Pancreas (tissue), 10 donors: ENCODE measurements at regions not wholly inside any gene's neighbourhood (a gene's known extent, or its start where the extent isn't known, plus 50 kb on each side); places are given as distances from the start of the nearest gene placed in this dataset.
A peak's percentile ranks its signal among the peaks of the same experiment; 100 is the strongest.

Experiments
- ATAC-seq, 4 donors: fragments of 200-7000 bp; cut with Tn5 transposase; one replicate each; pipeline versions ENCODE4 v1.8.0 to v1.9.1; 2020; ENCODE audit warnings: mild to moderate bottlenecking in 4 of 4, moderate library complexity in 4 of 4
- DNase-seq, 6 donors: peaks; one replicate each; pipeline ENCODE4 v3.0.0-alpha.2; 2020
- FAIRE-seq: peaks from 2 replicates; lab custom pipeline; 2012; peaks lifted over from hg19 to GRCh38; lab: Jason Lieb, UNC
- H3K27ac ChIP-seq, 4 donors: fragments of 200-600 bp; sonication (generic); 1 replicate in 3 of 4; 2 replicates in 1 of 4; pipeline versions ENCODE4 v1.5.0 to v1.8.0; 2020
- H3K27me3 ChIP-seq, 4 donors: fragments of 200-600 bp; one replicate each; pipeline ENCODE4 v1.8.0; 2021
- H3K36me3 ChIP-seq, 3 donors: fragments of 200-600 bp; sonication (generic) in 1 of 3; one replicate each; pipeline versions ENCODE4 v1.5.0 to v1.8.0; 2020 to 2021
- H3K4me1 ChIP-seq, 3 donors: fragments of 200-600 bp; one replicate each; pipeline ENCODE4 v1.8.0; 2021
- H3K4me3 ChIP-seq, 4 donors: fragments of 200-600 bp; sonication (generic) in 2 of 4; one replicate each; pipeline versions ENCODE4 v1.5.0 to v1.8.0; 2020 to 2021
- H3K9me3 ChIP-seq, 4 donors: fragments of 200-600 bp; one replicate each; pipeline ENCODE4 v1.8.0; 2021
- CTCF ChIP-seq, 4 donors: fragments of 200-600 bp; sonication (generic) in 3 of 4; IDR thresholded peaks; one replicate each; pipeline versions ENCODE4 v1.5.0 to v1.8.0; 2021; ENCODE audit warnings: antibody characterized with exemption in 4 of 4
- WGBS, 2 donors: extraction: QIAGEN DNeasy Blood & Tissue Kit; methylation state at CpG; one replicate each; pipeline ENCODE4 v1.1.7; 2013; 5-methylcytosine and 5-hydroxymethylcytosine counted together
- intact Hi-C, 3 donors: fragments of 100-400 bp; cut with DNase I; formaldehyde crosslinking; loops; one replicate each; pipeline versions ENCODE4 v1.11.1 to v1.14.2; 2022
- donor health status: healthy with polysubstance abuse.
- donor health status: DM: no; HTN: no; CAD: no; lungs with moderate emphysema.
- donor health status: DM: no; HTN: no; CAD: no.
- donor health status: control.
- donor health status: control.
- donor health status: Bipolar disorder and iron deficiency.
- donor health status: DM: yes; HTN: yes; CAD: no.
- donor health status: DM: no; HTN: no; CAD: no.
- donor health status: DM: no; HTN: no; CAD: no.
- donor health status: DM: yes; HTN: yes; CAD: no.

GRCh38 chr6:156451088-156451487 lies 326.1 kb upstream of the ARID1B start:
- intact Hi-C loops = no loop called here
- DNase-seq (no peak), ATAC-seq (no peak), FAIRE-seq (no peak)
- Histone ChIP-seq H3K9me3 (no peaks in the 10 kb centered on the region), H3K27ac (no peak overlapping the region), H3K27me3 (no peaks in the 10 kb centered on the region), H3K36me3 (no peaks in the 10 kb centered on the region), H3K4me1 (no peaks in the 10 kb centered on the region), H3K4me3 (no peak overlapping the region)
- 75 to 82% methylated on average over 5 of the region's 5 CpGs for WGBS, 2 donors
- no peak for TF ChIP-seq CTCF (IDR thresholded peaks at IDR 0.05)

GRCh38 chr6:156450421-156450820 lies 326.8 kb upstream of the ARID1B start:
- TF ChIP-seq CTCF (IDR thresholded peaks at IDR 0.05) = no peak

GRCh38 chr6:156449569-156449968 lies 327.6 kb upstream of the ARID1B start:
- FAIRE-seq = no peak

More at GRCh38 chr6:156450421-156450820, 326.8 kb upstream of the ARID1B start:
- no peak for ATAC-seq
- intact Hi-C loops = no loop called here
- H3K36me3 ChIP-seq = no peaks in the 10 kb centered on the region
- H3K9me3 ChIP-seq = no peaks in the 10 kb centered on the region
- H3K27me3 ChIP-seq = no peaks in the 10 kb centered on the region
- no peak for FAIRE-seq
- DNase-seq = no peak
- no peak overlapping the region for H3K4me3 ChIP-seq
- no peak overlapping the region for H3K27ac ChIP-seq
- no peaks in the 10 kb centered on the region for H3K4me1 ChIP-seq

GRCh38 chr6:156449128-156449527 lies 328.1 kb upstream of the ARID1B start:
- intact Hi-C loops = no loop called here
- DNase-seq (peak in 3 of 6 donors; percentile 33 to 43 (median 33)), FAIRE-seq (no peak), ATAC-seq (peak; percentile 64 to 91 (median 83))
- H3K27me3 ChIP-seq = no peaks in the 10 kb centered on the region
- H3K4me1 ChIP-seq = no peaks in the 10 kb centered on the region
- no peaks in the 10 kb centered on the region for H3K9me3 ChIP-seq
- no peak overlapping the region for H3K4me3 ChIP-seq
- WGBS, 2 donors = 30 to 32% methylated on average over 4 of the region's 4 CpGs
- TF ChIP-seq CTCF (IDR thresholded peaks at IDR 0.05) = no peak
- no peaks in the 10 kb centered on the region for H3K36me3 ChIP-seq
- no peak overlapping the region for H3K27ac ChIP-seq

More at GRCh38 chr6:156449569-156449968, 327.6 kb upstream of the ARID1B start:
- 63 to 65% methylated on average over 3 of the region's 3 CpGs for WGBS, 2 donors
- no peaks in the 10 kb centered on the region for H3K27me3 ChIP-seq
- no peaks in the 10 kb centered on the region for H3K9me3 ChIP-seq
- H3K4me3 ChIP-seq = no peak overlapping the region
- intact Hi-C loops = no loop called here
- TF ChIP-seq CTCF (IDR thresholded peaks at IDR 0.05) = no peak
- ATAC-seq (peak in 3 of 4 donors; percentile 20 to 45 (median 26)), DNase-seq (no peak)
- H3K4me1 ChIP-seq = no peaks in the 10 kb centered on the region
- no peak overlapping the region for H3K27ac ChIP-seq
- H3K36me3 ChIP-seq = no peaks in the 10 kb centered on the region

- DNase-seq (no peak), ATAC-seq (no peak), FAIRE-seq (no peak)
- no peak for TF ChIP-seq CTCF (IDR thresholded peaks at IDR 0.05)
- intact Hi-C loops = no loop called here
- Histone ChIP-seq H3K4me3 (no peak overlapping the region), H3K27ac (no peak overlapping the region), H3K36me3 (no peaks in the 10 kb centered on the region), H3K4me1 (no peaks in the 10 kb centered on the region), H3K9me3 (no peaks in the 10 kb centered on the region), H3K27me3 (no peaks in the 10 kb centered on the region)
- 86 to 88% methylated on average over 1 of the region's 1 CpG for WGBS, 2 donors
Observed at GRCh38 chr6:156448579-156448978, 328.6 kb upstream of the ARID1B start.
